ENCODE measurements at regions not wholly inside any gene's neighbourhood (a gene's known extent, or its start where the extent isn't known, plus 50 kb on each side); places are given as distances from the start of the nearest gene placed in this dataset.
"Not testable (repeated sequence)": the region's sequence is repeated elsewhere in the genome, so short reads cannot be mapped to it uniquely, and the experiment has no call there.

DNA sequence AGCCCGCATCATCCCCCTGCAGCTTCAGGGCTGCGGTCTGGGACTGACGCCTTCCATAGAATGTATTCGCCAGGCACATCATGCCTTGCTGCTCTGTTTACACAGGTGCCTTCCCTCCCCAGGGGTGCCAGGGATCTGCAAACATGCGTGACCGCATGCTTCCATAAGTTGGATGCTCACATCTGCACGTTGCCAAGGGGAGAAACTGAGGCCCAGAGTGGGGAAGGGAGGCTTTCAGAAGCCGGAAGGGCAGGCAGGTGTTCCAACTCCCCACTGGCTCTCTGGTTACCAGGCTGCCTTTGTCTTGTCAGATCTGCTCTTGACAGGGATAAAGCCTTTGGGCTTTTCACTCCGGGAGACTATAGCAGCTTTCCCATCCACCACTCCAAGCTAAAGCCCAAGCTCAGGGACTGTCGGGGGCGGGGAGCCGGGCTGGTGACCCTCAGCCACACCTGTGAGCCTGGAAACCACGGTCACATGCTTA lies 125.8 kb upstream of the TNP1 start:
- TF ChIP-seq, protein P1, sequence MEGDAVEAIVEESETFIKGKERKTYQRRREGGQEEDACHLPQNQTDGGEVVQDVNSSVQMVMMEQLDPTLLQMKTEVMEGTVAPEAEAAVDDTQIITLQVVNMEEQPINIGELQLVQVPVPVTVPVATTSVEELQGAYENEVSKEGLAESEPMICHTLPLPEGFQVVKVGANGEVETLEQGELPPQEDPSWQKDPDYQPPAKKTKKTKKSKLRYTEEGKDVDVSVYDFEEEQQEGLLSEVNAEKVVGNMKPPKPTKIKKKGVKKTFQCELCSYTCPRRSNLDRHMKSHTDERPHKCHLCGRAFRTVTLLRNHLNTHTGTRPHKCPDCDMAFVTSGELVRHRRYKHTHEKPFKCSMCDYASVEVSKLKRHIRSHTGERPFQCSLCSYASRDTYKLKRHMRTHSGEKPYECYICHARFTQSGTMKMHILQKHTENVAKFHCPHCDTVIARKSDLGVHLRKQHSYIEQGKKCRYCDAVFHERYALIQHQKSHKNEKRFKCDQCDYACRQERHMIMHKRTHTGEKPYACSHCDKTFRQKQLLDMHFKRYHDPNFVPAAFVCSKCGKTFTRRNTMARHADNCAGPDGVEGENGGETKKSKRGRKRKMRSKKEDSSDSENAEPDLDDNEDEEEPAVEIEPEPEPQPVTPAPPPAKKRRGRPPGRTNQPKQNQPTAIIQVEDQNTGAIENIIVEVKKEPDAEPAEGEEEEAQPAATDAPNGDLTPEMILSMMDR (IDR thresholded peaks at IDR 0.05; ENCODE audit: poor library complexity) = no peak
- TF ChIP-seq EZH2phosphoT487 (IDR thresholded peaks at IDR 0.05; ENCODE audit: low read depth, severe bottlenecking, unreplicated experiment) (no peak), EZH2 (IDR thresholded peaks at IDR 0.05; ENCODE audit: borderline replicate concordance) (no peak)
- Histone ChIP-seq H3K27me3 (no peaks in the 10 kb centered on the region), H3K36me3 (replicated peaks; ENCODE audit: insufficient read depth, low read depth) (no peaks in the 10 kb centered on the region), H3K9me3 (ENCODE audit: low read depth) (no peaks in the 10 kb centered on the region), H3K4me1 (ENCODE audit: insufficient read depth) (no peaks in the 10 kb centered on the region), H3K9me2 (replicated peaks; ENCODE audit: insufficient read depth) (no peaks in the 10 kb centered on the region), H3K4me2 (no peak overlapping the region), H3K4me3 (no peak overlapping the region), H3K79me2 (no peaks in the 10 kb centered on the region), H2AFZ (no peak overlapping the region), H3K27ac (no peak overlapping the region), H4K20me1 (ENCODE audit: insufficient read depth, poor library complexity, severe bottlenecking) (no peaks in the 10 kb centered on the region)
- DNase-seq (ENCODE audit: low spot score) = no peak
- WGBS (ENCODE audit: low lambda C conversion rate, missing lambda C conversion rate) = 39% methylated on average over 13 of the region's 13 CpGs

DNA sequence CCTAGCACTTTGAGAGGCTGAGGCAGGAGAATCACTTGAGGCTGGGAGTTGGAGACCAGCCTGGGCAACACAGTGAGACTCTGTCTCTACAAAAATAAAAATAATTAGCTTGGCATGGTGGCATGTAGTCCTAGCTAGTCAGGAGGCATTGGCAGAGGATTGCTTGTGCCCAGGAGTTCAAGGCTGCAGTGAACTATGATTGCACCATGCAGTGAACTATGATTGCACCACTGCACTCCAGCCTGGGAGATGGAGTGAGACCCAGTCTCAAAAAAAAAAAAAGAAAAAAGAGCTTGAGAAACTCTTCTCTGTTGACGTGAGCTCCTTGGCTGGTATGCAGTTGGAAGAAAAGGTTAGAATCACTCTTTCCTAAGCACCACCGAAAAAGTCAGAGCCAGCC lies 125.1 kb upstream of the TNP1 start:
- Histone ChIP-seq H3K4me2 (no peak overlapping the region), H3K27me3 (no peaks in the 10 kb centered on the region), H3K27ac (no peak overlapping the region), H3K36me3 (replicated peaks; ENCODE audit: insufficient read depth, low read depth) (no peaks in the 10 kb centered on the region), H4K20me1 (ENCODE audit: insufficient read depth, poor library complexity, severe bottlenecking) (no peaks in the 10 kb centered on the region), H3K9me2 (replicated peaks; ENCODE audit: insufficient read depth) (no peaks in the 10 kb centered on the region), H3K4me1 (ENCODE audit: insufficient read depth) (no peaks in the 10 kb centered on the region), H3K79me2 (no peaks in the 10 kb centered on the region), H2AFZ (no peak overlapping the region), H3K4me3 (no peak overlapping the region), H3K9me3 (ENCODE audit: low read depth) (no peaks in the 10 kb centered on the region)
- TF ChIP-seq EZH2phosphoT487 (IDR thresholded peaks at IDR 0.05; ENCODE audit: low read depth, severe bottlenecking, unreplicated experiment) = no peak
- TF ChIP-seq EZH2 (IDR thresholded peaks at IDR 0.05; ENCODE audit: borderline replicate concordance) = no peak
- TF ChIP-seq, protein P1 (IDR thresholded peaks at IDR 0.05; ENCODE audit: poor library complexity) = no peak
- DNase-seq (ENCODE audit: low spot score) = no peak
- 89% methylated on average over 2 of the region's 2 CpGs for WGBS (ENCODE audit: low lambda C conversion rate, missing lambda C conversion rate)

DNA sequence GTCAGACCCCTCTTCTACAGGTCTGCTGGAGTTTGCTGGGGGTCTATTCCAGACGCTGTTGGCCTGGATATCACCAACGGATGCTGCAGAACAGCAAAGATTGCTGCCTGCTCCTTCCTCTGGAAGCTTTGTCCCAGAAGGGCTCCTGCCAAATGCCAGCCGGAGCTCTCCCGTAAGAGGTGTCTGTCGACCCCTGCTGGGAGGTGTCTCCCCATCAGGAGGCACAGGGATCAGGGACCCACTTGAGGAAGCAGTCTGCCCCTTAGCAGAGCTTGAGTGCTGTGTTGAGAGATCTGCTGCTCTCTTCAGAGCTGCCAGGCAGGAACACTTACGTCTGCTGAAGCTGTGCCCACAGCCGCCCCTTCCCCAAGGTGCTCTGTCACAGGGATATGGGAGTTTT lies 122.1 kb upstream of the TNP1 start:
- H2AFZ ChIP-seq; H3K9me3 ChIP-seq (ENCODE audit: low read depth); H3K4me2 ChIP-seq; H4K20me1 ChIP-seq (ENCODE audit: insufficient read depth, poor library complexity, severe bottlenecking); H3K36me3 ChIP-seq (replicated peaks; ENCODE audit: insufficient read depth, low read depth); H3K79me2 ChIP-seq; H3K27ac ChIP-seq; H3K4me1 ChIP-seq (ENCODE audit: insufficient read depth); H3K4me3 ChIP-seq; H3K9me2 ChIP-seq (replicated peaks; ENCODE audit: insufficient read depth); H3K27me3 ChIP-seq; DNase-seq (ENCODE audit: low spot score): not testable (repeated sequence)
- WGBS (ENCODE audit: low lambda C conversion rate, missing lambda C conversion rate) = 79% methylated on average over 7 of the region's 7 CpGs

DNA sequence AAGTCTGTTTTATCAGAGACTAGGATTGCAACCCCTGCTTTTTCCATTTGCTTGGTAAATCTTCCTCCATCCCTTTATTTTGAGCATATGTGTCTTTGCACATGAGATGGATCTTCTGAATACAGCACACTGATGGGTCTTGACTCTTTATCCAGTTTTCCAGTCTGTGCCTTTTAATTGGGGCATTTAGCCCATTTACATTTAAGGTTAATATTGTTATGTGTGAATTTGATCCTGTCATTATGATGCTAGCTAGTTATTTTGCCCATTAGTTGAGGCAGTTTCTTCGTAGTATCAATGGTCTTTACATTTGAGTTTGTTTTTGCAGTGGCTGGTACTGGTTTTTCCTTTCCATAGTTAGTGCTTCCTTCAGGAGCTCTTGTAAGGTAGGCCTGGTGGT lies 120.6 kb upstream of the TNP1 start:
- H3K4me3 ChIP-seq; DNase-seq (ENCODE audit: low spot score); H2AFZ ChIP-seq; H3K9me2 ChIP-seq (replicated peaks; ENCODE audit: insufficient read depth); H3K9me3 ChIP-seq (ENCODE audit: low read depth); H3K79me2 ChIP-seq; H4K20me1 ChIP-seq (ENCODE audit: insufficient read depth, poor library complexity, severe bottlenecking); H3K4me1 ChIP-seq (ENCODE audit: insufficient read depth); H3K36me3 ChIP-seq (replicated peaks; ENCODE audit: insufficient read depth, low read depth); H3K27me3 ChIP-seq; H3K27ac ChIP-seq; H3K4me2 ChIP-seq: not testable (repeated sequence)
- 100% methylated on average over 1 of the region's 1 CpG for whole genome bisulfite sequencing (ENCODE audit: low lambda C conversion rate, missing lambda C conversion rate)
